A549 (cell line): ENCODE measurements at regions not wholly inside any gene's neighbourhood (a gene's known extent, or its start where the extent isn't known, plus 50 kb on each side); places are given as distances from the start of the nearest gene placed in this dataset.

Experiments used
- ATAC-seq, 2 experiments: fragments of 200-7000 bp in 1 of 2; fragments of >200 bp in 1 of 2; cut with Nextera tagmentation in 1 of 2; cut with Tn5 transposase in 1 of 2; 3 replicates each; pipeline versions ENCODE4 v1.8.0 to v1.9.1; 2018 to 2020; ENCODE audit warnings: mild to moderate bottlenecking in 1 of 2, moderate library complexity in 1 of 2
- CTCF ChIA-PET: fragments of 300-600 bp; sonication (Branson Sonifier 250); formaldehyde crosslinking; extraction: SDS; loops from one replicate; lab custom pipeline; 2021; ENCODE audit warnings: antibody characterized with exemption, inconsistent platforms; lab: Yijun Ruan, JAX
- POLR2A ChIA-PET: fragments of 350-600 bp; formaldehyde crosslinking; extraction: SDS; loops from one replicate; lab custom pipeline; 2021; ENCODE audit warnings: antibody characterized with exemption, inconsistent platforms; lab: Yijun Ruan, JAX
- DNase-seq, 2 experiments: peaks; one replicate each; pipeline versions ENCODE4 v3.0.0 to v3.0.0-alpha.2; 2011 to 2016; ENCODE audit warnings: low read depth in 1 of 2, low spot score in 1 of 2
- FAIRE-seq: peaks from 2 replicates; lab custom pipeline; 2011; peaks lifted over from hg19 to GRCh38; lab: Jason Lieb, UNC
- H3K27ac ChIP-seq, 2 experiments: fragments of >200 bp; sonication (Bioruptor Twin); formaldehyde crosslinking; 3 replicates each; pipeline ENCODE4 v1.5.1; 2016 to 2017
- H3K4me1 ChIP-seq: fragments of >200 bp; sonication (Bioruptor Twin); formaldehyde crosslinking; 3 replicates; pipeline ENCODE4 v1.6.1; 2016
- H3K4me2 ChIP-seq: fragments of >200 bp; sonication (Bioruptor Twin); formaldehyde crosslinking; 3 replicates; pipeline ENCODE4 v1.6.1; 2016
- H3K4me3 ChIP-seq: fragments of >200 bp; sonication (Bioruptor Twin); formaldehyde crosslinking; 3 replicates; pipeline ENCODE4 v1.5.1; 2016
- H3K9me3 ChIP-seq: fragments of >200 bp; sonication (Bioruptor Twin); formaldehyde crosslinking; 3 replicates; pipeline ENCODE4 v1.6.1; 2016
- E2F6 ChIP-seq: IDR thresholded peaks from 2 replicates; pipeline ENCODE4 v1.6.1; 2012; ENCODE audit warnings: low read depth, borderline replicate concordance
- EHF ChIP-seq: fragments of 250-450 bp; sonication (Bioruptor Pico); IDR thresholded peaks from 2 replicates; pipeline ENCODE4 v1.5.0; 2020; ENCODE audit warnings: mild to moderate bottlenecking
- ELK1 ChIP-seq: fragments of 150-350 bp; IDR thresholded peaks from 2 replicates; pipeline ENCODE4 v1.6.1; 2014; ENCODE audit warnings: low read depth, mild to moderate bottlenecking, low read length
- ESRRA ChIP-seq: fragments of 150-350 bp; IDR thresholded peaks from 2 replicates; pipeline ENCODE4 v1.6.1; 2014; ENCODE audit warnings: mild to moderate bottlenecking, low read length, borderline replicate concordance
- FOSB ChIP-seq: fragments of 250-450 bp; sonication (Bioruptor Pico); IDR thresholded peaks from 2 replicates; pipeline ENCODE4 v1.5.0; 2020; ENCODE audit warnings: mild to moderate bottlenecking, moderate library complexity
- HOXB5 ChIP-seq: fragments of 250-450 bp; sonication (Bioruptor Pico); IDR thresholded peaks from 2 replicates; pipeline ENCODE4 v1.5.0; 2020; ENCODE audit warnings: mild to moderate bottlenecking, moderate library complexity
- JUNB ChIP-seq: fragments of >200 bp; sonication (Bioruptor Twin); formaldehyde crosslinking; IDR thresholded peaks from 2 replicates; pipeline ENCODE4 v1.6.1; 2016
- MAZ ChIP-seq: fragments of 150-350 bp; IDR thresholded peaks from 2 replicates; pipeline ENCODE4 v1.6.1; 2014; ENCODE audit warnings: antibody characterized with exemption, low read depth, low read length, borderline replicate concordance
- NFE2L2 ChIP-seq: fragments of 150-350 bp; conservative IDR thresholded peaks from 2 replicates; pipeline ENCODE4 v1.6.1; 2014; ENCODE audit warnings: low read length
- NPAS2 ChIP-seq: fragments of 250-450 bp; sonication (Bioruptor Pico); IDR thresholded peaks from 2 replicates; pipeline ENCODE4 v1.8.0; 2022; ENCODE audit warnings: mild to moderate bottlenecking, moderate library complexity, borderline replicate concordance
- PHF8 ChIP-seq: fragments of 200-600 bp; sonication (generic); IDR thresholded peaks from 2 replicates; pipeline ENCODE4 v1.6.1; 2016; ENCODE audit warnings: low read depth, mild to moderate bottlenecking, antibody characterized with exemption, moderate library complexity, borderline replicate concordance
- RARB ChIP-seq: fragments of 250-450 bp; sonication (Bioruptor Pico); IDR thresholded peaks from 2 replicates; pipeline ENCODE4 v1.8.0; 2021; ENCODE audit warnings: mild to moderate bottlenecking, moderate library complexity
- RCOR1 ChIP-seq: fragments of 150-350 bp; IDR thresholded peaks from 2 replicates; pipeline ENCODE4 v1.6.1; 2014; ENCODE audit warnings: antibody characterized with exemption, low read length, low read depth
- SMC3 ChIP-seq: fragments of >200 bp; sonication (Bioruptor Twin); formaldehyde crosslinking; IDR thresholded peaks from 3 replicates; pipeline ENCODE4 v1.6.1; 2018; ENCODE audit warnings: inconsistent platforms
- ZFP36 ChIP-seq: fragments of 450-650 bp; IDR thresholded peaks from 2 replicates; pipeline ENCODE4 v1.6.1; 2014; ENCODE audit warnings: borderline replicate concordance; ENCODE audit not compliant: partially characterized antibody
- ZNF302 ChIP-seq: fragments of 250-450 bp; sonication (Bioruptor Pico); IDR thresholded peaks from 2 replicates; pipeline ENCODE4 v1.9.0; 2021; ENCODE audit warnings: inconsistent platforms, mild to moderate bottlenecking, moderate library complexity
- ZSCAN20 ChIP-seq: fragments of 250-450 bp; sonication (Bioruptor Pico); IDR thresholded peaks from 2 replicates; pipeline ENCODE4 v1.8.0; 2022; ENCODE audit warnings: mild to moderate bottlenecking, moderate library complexity
- whole genome bisulfite sequencing: methylation state at CpG from one replicate; pipeline ENCODE4 v1.1.6; 2017; ENCODE audit errors: missing lambda C conversion rate; 5-methylcytosine and 5-hydroxymethylcytosine counted together
- TF ChIP-seq, protein P1 (sequence below): IDR thresholded peaks from 2 replicates; pipeline ENCODE4 v1.6.1; 2012
- TF ChIP-seq, protein P2 (sequence below): fragments of 200-600 bp; sonication (generic); IDR thresholded peaks from 2 replicates; pipeline ENCODE4 v1.6.1; 2016; ENCODE audit warnings: antibody characterized with exemption, mild to moderate bottlenecking, moderate library complexity
- TF ChIP-seq, protein P3 (sequence below): fragments of >200 bp; sonication (Bioruptor Twin); formaldehyde crosslinking; IDR thresholded peaks from 3 replicates; pipeline ENCODE4 v1.6.1; 2016
- TF ChIP-seq, protein P4 (sequence below): fragments of 450-650 bp; IDR thresholded peaks from 2 replicates; pipeline ENCODE4 v1.6.1; 2014; ENCODE audit warnings: antibody characterized with exemption
- TF ChIP-seq, protein P5 (sequence below): fragments of 250-450 bp; sonication (Bioruptor Pico); IDR thresholded peaks from 2 replicates; pipeline ENCODE4 v1.5.0; 2020; ENCODE audit warnings: low read depth, mild to moderate bottlenecking, moderate library complexity

DNA sequence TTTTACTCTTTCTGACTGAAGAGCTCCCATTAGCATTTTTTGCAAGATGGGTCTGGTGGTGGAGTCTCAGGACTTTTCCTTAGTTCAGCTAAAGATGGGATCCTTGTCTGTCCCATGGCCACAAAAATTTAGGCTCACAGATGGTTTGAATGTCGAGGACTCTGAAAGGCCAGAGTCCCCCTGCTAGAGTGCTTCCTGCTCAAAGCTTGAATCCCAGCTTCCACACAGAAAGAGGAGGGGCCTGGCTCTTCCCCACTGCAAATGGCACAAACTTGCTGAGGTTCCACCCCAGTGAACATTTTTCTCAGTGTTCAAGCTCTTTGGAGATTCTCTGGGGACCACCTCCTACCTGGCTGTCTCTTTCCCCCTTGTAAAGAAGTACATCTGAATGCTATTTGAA is 64.7 kb upstream of the UGT2B15 start:
- ChIA-PET CTCF (interaction anchor here (0.5 kb wide), 1 partner anchor 25 kb away, joined by 3 read pairs; no protein-coding TSS in a partner anchor), POLR2A (no interaction called here)
- H3K4me1 ChIP-seq: peaks cover 34% of the 10 kb centered on the region
- no peak for FAIRE-seq
- H3K9me3 ChIP-seq: peaks cover 43% of the 10 kb centered on the region; the same call in 2 of the 3 replicates
- H3K27ac ChIP-seq: peak overlapping the region; percentile 82 to 84
- DNase-seq: no peak
- TF ChIP-seq FOSB (CRISPR knock-in tag) (no peak), NPAS2 (CRISPR knock-in tag) (no peak), ZSCAN20 (CRISPR knock-in tag) (no peak), JUNB (no peak), ZFP36 (no peak), NFE2L2 (no peak), SMC3 (no peak), HOXB5 (CRISPR knock-in tag) (no peak), EHF (CRISPR knock-in tag) (no peak), ESRRA (no peak), ELK1 (no peak), PHF8 (no peak)
- TF ChIP-seq, protein P1, sequence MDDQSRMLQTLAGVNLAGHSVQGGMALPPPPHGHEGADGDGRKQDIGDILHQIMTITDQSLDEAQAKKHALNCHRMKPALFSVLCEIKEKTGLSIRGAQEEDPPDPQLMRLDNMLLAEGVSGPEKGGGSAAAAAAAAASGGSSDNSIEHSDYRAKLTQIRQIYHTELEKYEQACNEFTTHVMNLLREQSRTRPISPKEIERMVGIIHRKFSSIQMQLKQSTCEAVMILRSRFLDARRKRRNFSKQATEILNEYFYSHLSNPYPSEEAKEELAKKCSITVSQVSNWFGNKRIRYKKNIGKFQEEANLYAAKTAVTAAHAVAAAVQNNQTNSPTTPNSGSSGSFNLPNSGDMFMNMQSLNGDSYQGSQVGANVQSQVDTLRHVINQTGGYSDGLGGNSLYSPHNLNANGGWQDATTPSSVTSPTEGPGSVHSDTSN: no peak
- TF ChIP-seq, protein P2, sequence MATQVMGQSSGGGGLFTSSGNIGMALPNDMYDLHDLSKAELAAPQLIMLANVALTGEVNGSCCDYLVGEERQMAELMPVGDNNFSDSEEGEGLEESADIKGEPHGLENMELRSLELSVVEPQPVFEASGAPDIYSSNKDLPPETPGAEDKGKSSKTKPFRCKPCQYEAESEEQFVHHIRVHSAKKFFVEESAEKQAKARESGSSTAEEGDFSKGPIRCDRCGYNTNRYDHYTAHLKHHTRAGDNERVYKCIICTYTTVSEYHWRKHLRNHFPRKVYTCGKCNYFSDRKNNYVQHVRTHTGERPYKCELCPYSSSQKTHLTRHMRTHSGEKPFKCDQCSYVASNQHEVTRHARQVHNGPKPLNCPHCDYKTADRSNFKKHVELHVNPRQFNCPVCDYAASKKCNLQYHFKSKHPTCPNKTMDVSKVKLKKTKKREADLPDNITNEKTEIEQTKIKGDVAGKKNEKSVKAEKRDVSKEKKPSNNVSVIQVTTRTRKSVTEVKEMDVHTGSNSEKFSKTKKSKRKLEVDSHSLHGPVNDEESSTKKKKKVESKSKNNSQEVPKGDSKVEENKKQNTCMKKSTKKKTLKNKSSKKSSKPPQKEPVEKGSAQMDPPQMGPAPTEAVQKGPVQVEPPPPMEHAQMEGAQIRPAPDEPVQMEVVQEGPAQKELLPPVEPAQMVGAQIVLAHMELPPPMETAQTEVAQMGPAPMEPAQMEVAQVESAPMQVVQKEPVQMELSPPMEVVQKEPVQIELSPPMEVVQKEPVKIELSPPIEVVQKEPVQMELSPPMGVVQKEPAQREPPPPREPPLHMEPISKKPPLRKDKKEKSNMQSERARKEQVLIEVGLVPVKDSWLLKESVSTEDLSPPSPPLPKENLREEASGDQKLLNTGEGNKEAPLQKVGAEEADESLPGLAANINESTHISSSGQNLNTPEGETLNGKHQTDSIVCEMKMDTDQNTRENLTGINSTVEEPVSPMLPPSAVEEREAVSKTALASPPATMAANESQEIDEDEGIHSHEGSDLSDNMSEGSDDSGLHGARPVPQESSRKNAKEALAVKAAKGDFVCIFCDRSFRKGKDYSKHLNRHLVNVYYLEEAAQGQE: no peak
- TF ChIP-seq, all 56 proteins: peak for 0
- WGBS: 71% methylated on average over 1 of the region's 1 CpG
- no peak overlapping the region for H3K4me2 ChIP-seq
- ATAC-seq: no peak
- no peak overlapping the region for H3K4me3 ChIP-seq

GRCh38 chr4:68736813-68737212 is 66.4 kb upstream of the UGT2B15 start:
- ATAC-seq: no peak
- H3K4me2 ChIP-seq: no peak overlapping the region
- peaks cover 29% of the 10 kb centered on the region; the same call in 2 of the 3 replicates for H3K9me3 ChIP-seq
- peaks cover 33% of the 10 kb centered on the region for H3K4me1 ChIP-seq
- H3K4me3 ChIP-seq: no peak overlapping the region
- DNase-seq: no peak
- WGBS: 40% methylated on average over 1 of the region's 1 CpG
- peak overlapping the region; percentile 22 to 82; a peak in 4 of 6 replicates for H3K27ac ChIP-seq
- no peak for FAIRE-seq
- POLR2A ChIA-PET: no interaction called here
- CTCF ChIA-PET: no interaction called here
- TF ChIP-seq, protein P1: no peak
- TF ChIP-seq, protein P3, sequence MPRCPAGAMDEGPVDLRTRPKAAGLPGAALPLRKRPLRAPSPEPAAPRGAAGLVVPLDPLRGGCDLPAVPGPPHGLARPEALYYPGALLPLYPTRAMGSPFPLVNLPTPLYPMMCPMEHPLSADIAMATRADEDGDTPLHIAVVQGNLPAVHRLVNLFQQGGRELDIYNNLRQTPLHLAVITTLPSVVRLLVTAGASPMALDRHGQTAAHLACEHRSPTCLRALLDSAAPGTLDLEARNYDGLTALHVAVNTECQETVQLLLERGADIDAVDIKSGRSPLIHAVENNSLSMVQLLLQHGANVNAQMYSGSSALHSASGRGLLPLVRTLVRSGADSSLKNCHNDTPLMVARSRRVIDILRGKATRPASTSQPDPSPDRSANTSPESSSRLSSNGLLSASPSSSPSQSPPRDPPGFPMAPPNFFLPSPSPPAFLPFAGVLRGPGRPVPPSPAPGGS: no peak
- TF ChIP-seq ELK1 (no peak), E2F6 (no peak), RCOR1 (no peak), NPAS2 (CRISPR knock-in tag) (no peak), MAZ (no peak), ZNF302 (CRISPR knock-in tag) (no peak), RARB (CRISPR knock-in tag) (no peak)
- TF ChIP-seq, protein P4, sequence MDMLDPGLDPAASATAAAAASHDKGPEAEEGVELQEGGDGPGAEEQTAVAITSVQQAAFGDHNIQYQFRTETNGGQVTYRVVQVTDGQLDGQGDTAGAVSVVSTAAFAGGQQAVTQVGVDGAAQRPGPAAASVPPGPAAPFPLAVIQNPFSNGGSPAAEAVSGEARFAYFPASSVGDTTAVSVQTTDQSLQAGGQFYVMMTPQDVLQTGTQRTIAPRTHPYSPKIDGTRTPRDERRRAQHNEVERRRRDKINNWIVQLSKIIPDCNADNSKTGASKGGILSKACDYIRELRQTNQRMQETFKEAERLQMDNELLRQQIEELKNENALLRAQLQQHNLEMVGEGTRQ: no peak
- TF ChIP-seq, protein P5, sequence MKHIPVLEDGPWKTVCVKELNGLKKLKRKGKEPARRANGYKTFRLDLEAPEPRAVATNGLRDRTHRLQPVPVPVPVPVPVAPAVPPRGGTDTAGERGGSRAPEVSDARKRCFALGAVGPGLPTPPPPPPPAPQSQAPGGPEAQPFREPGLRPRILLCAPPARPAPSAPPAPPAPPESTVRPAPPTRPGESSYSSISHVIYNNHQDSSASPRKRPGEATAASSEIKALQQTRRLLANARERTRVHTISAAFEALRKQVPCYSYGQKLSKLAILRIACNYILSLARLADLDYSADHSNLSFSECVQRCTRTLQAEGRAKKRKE (CRISPR knock-in tag): no peak
